ENCODE measurements at regions not wholly inside any gene's neighbourhood (a gene's known extent, or its start where the extent isn't known, plus 50 kb on each side); places are given as distances from the start of the nearest gene placed in this dataset.

- Histone ChIP-seq H3K9me3 (ENCODE audit: low read length) (no peaks in the 10 kb centered on the region), H3K36me3 (ENCODE audit: insufficient read depth, low read length) (no peaks in the 10 kb centered on the region), H3K9ac (ENCODE audit: low read length) (no peak overlapping the region), H3K4me1 (ENCODE audit: insufficient read depth, low read length, severe bottlenecking) (no peaks in the 10 kb centered on the region), H3K79me2 (ENCODE audit: insufficient read depth, low read length) (no peaks in the 10 kb centered on the region), H3K9me2 (ENCODE audit: low read depth, low read length) (no peaks in the 10 kb centered on the region), H3K4me2 (ENCODE audit: low read length) (no peak overlapping the region), H3K27me3 (ENCODE audit: insufficient read depth, low read length) (no peaks in the 10 kb centered on the region), H3K27ac (ENCODE audit: low read depth, low read length, poor library complexity, severe bottlenecking) (no peak overlapping the region), H2AFZ (ENCODE audit: low read length) (no peak overlapping the region), H3K4me3 (ENCODE audit: low read depth, low read length, poor library complexity, severe bottlenecking) (no peak overlapping the region), H4K20me1 (ENCODE audit: insufficient read depth, low read length) (no peaks in the 10 kb centered on the region), H3F3A (ENCODE audit: insufficient read depth, low read length) (no peaks in the 10 kb centered on the region)
- TF ChIP-seq CTCF (IDR thresholded peaks at IDR 0.05; ENCODE audit: low read length) (no peak), EZH2 (IDR thresholded peaks at IDR 0.05; ENCODE audit: borderline replicate concordance, low read length) (no peak)
These were observed 280.2 kb downstream of the BUD13 start for GRCh38 chr11:116492600-116492999.

- no peaks in the 10 kb centered on the region for H3K79me2 ChIP-seq (ENCODE audit: insufficient read depth, low read length)
- H3K9ac ChIP-seq (ENCODE audit: low read length), result no peak overlapping the region
- no peaks in the 10 kb centered on the region for H4K20me1 ChIP-seq (ENCODE audit: insufficient read depth, low read length)
- TF ChIP-seq CTCF (IDR thresholded peaks at IDR 0.05; ENCODE audit: low read length) (no peak), EZH2 (IDR thresholded peaks at IDR 0.05; ENCODE audit: borderline replicate concordance, low read length) (no peak)
- H2AFZ ChIP-seq (ENCODE audit: low read length), result no peak overlapping the region
- no peaks in the 10 kb centered on the region for H3K36me3 ChIP-seq (ENCODE audit: insufficient read depth, low read length)
- H3K27me3 ChIP-seq (ENCODE audit: insufficient read depth, low read length), result no peaks in the 10 kb centered on the region
- no peak overlapping the region for H3K4me2 ChIP-seq (ENCODE audit: low read length)
- no peak overlapping the region for H3K4me3 ChIP-seq (ENCODE audit: low read depth, low read length, poor library complexity, severe bottlenecking)
- H3K4me1 ChIP-seq (ENCODE audit: insufficient read depth, low read length, severe bottlenecking), result no peaks in the 10 kb centered on the region
- H3F3A ChIP-seq (ENCODE audit: insufficient read depth, low read length), result no peaks in the 10 kb centered on the region
- H3K27ac ChIP-seq (ENCODE audit: low read depth, low read length, poor library complexity, severe bottlenecking), result no peak overlapping the region
- H3K9me3 ChIP-seq (ENCODE audit: low read length), result no peaks in the 10 kb centered on the region
- no peaks in the 10 kb centered on the region for H3K9me2 ChIP-seq (ENCODE audit: low read depth, low read length)
These were observed 283.9 kb downstream of the BUD13 start for GRCh38 chr11:116488836-116489389.

- TF ChIP-seq EZH2 (IDR thresholded peaks at IDR 0.05; ENCODE audit: borderline replicate concordance, low read length), result no peak
- TF ChIP-seq CTCF (IDR thresholded peaks at IDR 0.05; ENCODE audit: low read length), result no peak
- H4K20me1 ChIP-seq (ENCODE audit: insufficient read depth, low read length), result no peaks in the 10 kb centered on the region
- H3K79me2 ChIP-seq (ENCODE audit: insufficient read depth, low read length), result no peaks in the 10 kb centered on the region
- no peaks in the 10 kb centered on the region for H3F3A ChIP-seq (ENCODE audit: insufficient read depth, low read length)
- H3K4me3 ChIP-seq (ENCODE audit: low read depth, low read length, poor library complexity, severe bottlenecking), result no peak overlapping the region
- H3K4me2 ChIP-seq (ENCODE audit: low read length), result no peak overlapping the region
- no peaks in the 10 kb centered on the region for H3K36me3 ChIP-seq (ENCODE audit: insufficient read depth, low read length)
- no peak overlapping the region for H3K27ac ChIP-seq (ENCODE audit: low read depth, low read length, poor library complexity, severe bottlenecking)
- no peaks in the 10 kb centered on the region for H3K4me1 ChIP-seq (ENCODE audit: insufficient read depth, low read length, severe bottlenecking)
- no peak overlapping the region for H2AFZ ChIP-seq (ENCODE audit: low read length)
- H3K9ac ChIP-seq (ENCODE audit: low read length), result no peak overlapping the region
- no peaks in the 10 kb centered on the region for H3K9me2 ChIP-seq (ENCODE audit: low read depth, low read length)
- no peaks in the 10 kb centered on the region for H3K9me3 ChIP-seq (ENCODE audit: low read length)
- no peaks in the 10 kb centered on the region for H3K27me3 ChIP-seq (ENCODE audit: insufficient read depth, low read length)
These were observed 287.4 kb downstream of the BUD13 start for GRCh38 chr11:116485425-116485824.

All from OCI-LY1 (cell line).